Fibroblast of mammary gland (primary cell): ENCODE measurements at regions not wholly inside any gene's neighbourhood (a gene's known extent, or its start where the extent isn't known, plus 50 kb on each side); places are given as distances from the start of the nearest gene placed in this dataset.

ENCODE experiments used
- DNase-seq: peaks from one replicate; pipeline ENCODE4 v3.0.0-alpha.2; 2010; ENCODE audit warnings: low read depth
- H3K4me3 ChIP-seq: 2 replicates; pipeline ENCODE4 v1.5.1; 2011; ENCODE audit warnings: low read depth, mild to moderate bottlenecking, low read length, moderate library complexity; ENCODE audit not compliant: control insufficient read depth
- CTCF ChIP-seq: conservative IDR thresholded peaks from 2 replicates; pipeline ENCODE4 v1.5.1; 2011; ENCODE audit warnings: low read depth, low read length, inconsistent platforms; ENCODE audit not compliant: control insufficient read depth, insufficient read depth

- no peak for DNase-seq
- TF ChIP-seq CTCF: no peak
- no peak overlapping the region for H3K4me3 ChIP-seq
Observed at GRCh38 chr10:3570855-3571266, 214.1 kb downstream of the KLF6 start.

- H3K4me3 ChIP-seq: no peak overlapping the region
- no peak for DNase-seq
- no peak for TF ChIP-seq CTCF
Observed at GRCh38 chr10:3570131-3570729, 214.8 kb downstream of the KLF6 start.

GRCh38 chr10:3568983-3569382, 216.0 kb downstream of the KLF6 start:
- TF ChIP-seq CTCF: no peak
- no peak overlapping the region for H3K4me3 ChIP-seq
- no peak for DNase-seq

GRCh38 chr10:3568392-3568791, 216.6 kb downstream of the KLF6 start:
- H3K4me3 ChIP-seq: no peak overlapping the region
- no peak for TF ChIP-seq CTCF
- DNase-seq: no peak

GRCh38 chr10:3567291-3567963, 217.6 kb downstream of the KLF6 start:
- no peak overlapping the region for H3K4me3 ChIP-seq
- no peak for DNase-seq
- no peak for TF ChIP-seq CTCF

- no peak for TF ChIP-seq CTCF
- H3K4me3 ChIP-seq: no peak overlapping the region
- no peak for DNase-seq
Observed at GRCh38 chr10:3566627-3567026, 218.4 kb downstream of the KLF6 start.
